ENCODE measurements at regions not wholly inside any gene's neighbourhood (a gene's known extent, or its start where the extent isn't known, plus 50 kb on each side); places are given as distances from the start of the nearest gene placed in this dataset.
A peak's percentile ranks its signal among the peaks of the same experiment; 100 is the strongest.

GRCh38 chr3:193829781-193830180 is 236.8 kb downstream of the OPA1 start:
- DNase-seq = no peak

GRCh38 chr3:193830791-193831191 is 237.8 kb downstream of the OPA1 start:
- no peak for DNase-seq

DNA sequence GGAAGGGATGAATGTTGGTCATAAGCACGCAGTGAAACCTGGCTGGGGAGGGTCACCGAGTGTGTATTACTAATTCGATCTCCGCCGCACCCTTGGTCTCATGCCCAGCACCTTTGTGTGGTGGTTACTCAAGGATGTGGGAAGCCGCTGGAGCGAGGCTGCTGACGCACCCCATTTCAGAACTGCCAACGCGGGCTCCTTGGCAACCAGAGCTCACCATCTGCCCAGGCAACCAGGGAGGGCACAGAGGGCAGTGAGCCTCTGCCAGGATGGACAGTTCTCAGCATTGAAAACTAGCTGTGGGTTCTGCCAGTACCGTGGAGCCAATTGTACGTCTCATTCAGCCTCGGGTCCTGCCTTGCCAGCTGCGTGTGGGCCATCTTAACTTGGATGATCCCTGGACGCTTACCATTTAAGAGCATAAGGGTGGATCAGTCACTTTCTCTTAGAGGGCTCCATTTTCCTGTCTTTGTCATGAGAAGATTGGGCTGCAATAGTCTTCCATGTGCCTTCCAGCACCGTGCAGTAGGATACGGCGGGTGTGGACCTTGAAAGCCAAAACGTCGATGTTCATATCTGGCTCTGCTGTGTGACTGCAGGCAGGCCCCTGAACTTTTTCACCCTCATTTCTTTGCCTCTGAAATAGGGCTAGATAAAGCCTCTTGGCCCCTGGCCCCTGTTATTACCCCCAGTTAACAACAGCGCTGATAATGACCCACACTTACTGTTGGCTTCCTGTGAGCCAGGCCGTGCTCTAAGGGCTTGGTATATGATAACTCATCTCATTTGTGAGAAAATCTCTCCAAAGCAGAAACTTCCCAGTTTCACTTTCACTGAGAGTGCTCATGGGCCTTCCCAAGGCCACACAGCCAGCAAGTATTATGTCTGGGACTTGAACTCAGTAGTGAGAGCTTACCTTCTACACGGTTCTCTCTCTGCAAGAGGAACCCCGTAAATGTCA is 238.8 kb downstream of the OPA1 start:
- DNase-seq = peak; percentile 19

- no peak for DNase-seq
These were observed 239.9 kb downstream of the OPA1 start for GRCh38 chr3:193832833-193833413.

DNA sequence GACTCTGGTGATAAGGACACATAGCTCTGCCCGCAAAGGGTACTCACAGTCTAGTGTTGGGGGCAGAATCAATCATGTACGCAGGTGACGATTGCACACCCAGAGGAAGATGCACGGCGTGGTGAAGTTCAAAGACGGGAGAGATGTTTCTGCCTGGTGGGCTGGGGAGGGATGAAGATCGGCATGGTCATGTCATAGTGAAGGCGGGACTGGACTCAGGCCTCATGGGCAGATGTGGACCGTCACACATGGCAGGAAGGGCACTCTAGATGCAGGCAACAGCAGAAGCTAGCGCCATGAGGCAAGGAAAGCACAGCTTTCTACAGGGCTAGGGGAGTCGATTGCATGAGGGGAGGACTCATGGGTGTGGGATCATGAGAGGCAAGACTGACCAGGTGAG is 240.6 kb downstream of the OPA1 start:
- no peak for DNase-seq

DNA sequence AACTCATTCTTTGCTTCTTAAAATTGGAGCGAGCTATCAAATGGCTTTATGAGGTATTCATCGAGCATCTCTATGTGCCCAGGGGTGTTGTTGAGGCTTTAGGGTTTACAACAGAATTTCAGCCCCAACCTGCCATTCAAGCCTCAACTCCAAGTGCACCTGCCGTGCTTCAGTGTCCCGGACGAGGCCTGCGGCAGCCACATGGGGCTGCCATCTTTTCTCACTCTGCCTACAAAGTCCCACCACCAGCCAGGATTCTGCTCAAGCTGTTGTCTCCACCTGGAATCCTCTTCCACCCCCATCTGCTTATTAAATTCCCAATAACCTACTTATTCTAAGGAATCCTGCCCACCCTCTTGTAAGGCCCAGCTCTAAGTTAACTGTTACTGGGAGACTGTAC is 242.4 kb downstream of the OPA1 start:
- DNase-seq = no peak

DNA sequence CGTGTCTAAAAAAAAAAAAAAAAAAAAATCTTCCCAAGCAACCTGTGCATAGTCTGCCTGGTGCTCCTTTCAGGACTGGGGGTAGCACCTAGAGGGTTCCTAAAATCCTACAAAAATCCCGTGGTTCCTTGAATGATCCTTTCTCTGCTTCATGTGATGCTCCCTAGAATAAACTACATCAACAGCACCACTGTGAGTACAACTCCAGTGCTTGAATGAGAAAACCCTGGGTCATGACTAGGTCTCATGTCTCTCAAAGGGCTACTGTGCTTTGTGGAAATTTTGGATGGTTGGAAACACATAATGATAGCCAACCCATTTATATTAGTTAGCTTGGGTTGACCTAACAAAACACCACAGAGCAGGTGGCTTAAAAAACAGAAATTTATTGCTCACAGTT is 243.5 kb downstream of the OPA1 start:
- no peak for DNase-seq

DNA sequence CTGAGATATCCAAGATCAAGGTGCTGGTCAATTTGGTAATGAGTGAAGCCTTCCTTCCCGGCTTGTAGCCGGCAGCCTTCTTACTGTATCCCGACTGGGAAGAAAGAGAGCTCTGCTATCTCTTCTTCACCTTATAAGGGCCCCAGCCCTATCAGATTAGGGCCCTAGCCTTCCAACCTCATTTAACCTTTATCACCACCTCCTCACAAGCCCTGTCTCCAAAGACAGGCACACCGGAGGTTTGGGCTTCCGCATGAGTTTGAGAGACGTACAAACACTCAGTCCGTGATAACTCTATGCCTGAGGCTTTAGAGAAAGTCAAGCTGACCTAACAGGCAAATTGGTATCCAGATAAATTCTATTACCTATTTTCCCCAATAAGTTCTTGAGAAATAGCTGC is 243.9 kb downstream of the OPA1 start:
- DNase-seq = no peak

GRCh38 chr3:193837347-193837827 is 244.4 kb downstream of the OPA1 start:
- no peak for DNase-seq

DNA sequence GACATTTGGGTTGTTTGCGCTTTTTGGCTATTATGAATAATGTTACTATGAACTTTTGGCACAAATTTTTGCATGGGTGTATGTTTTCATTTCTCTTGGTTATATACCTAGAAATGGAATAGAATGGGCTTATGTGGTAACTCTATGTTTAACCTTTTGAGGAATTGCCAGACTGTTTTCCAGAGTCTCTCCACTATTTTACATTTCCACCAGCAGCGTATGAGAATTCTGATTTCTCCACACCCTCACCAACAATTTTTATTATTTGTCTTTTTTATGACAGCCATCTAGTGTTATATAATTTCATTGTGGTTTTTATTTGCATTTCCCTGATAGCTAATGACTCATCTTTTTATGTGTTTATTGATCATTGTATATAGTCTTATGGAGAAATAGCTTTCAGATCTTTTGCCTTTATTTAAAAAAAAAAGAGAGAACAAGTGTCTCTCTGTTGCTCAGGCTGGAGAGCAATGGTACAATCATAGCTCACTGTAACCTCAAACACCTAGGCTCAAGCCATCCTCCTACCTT is 247.2 kb downstream of the OPA1 start:
- no peak for DNase-seq

DNA sequence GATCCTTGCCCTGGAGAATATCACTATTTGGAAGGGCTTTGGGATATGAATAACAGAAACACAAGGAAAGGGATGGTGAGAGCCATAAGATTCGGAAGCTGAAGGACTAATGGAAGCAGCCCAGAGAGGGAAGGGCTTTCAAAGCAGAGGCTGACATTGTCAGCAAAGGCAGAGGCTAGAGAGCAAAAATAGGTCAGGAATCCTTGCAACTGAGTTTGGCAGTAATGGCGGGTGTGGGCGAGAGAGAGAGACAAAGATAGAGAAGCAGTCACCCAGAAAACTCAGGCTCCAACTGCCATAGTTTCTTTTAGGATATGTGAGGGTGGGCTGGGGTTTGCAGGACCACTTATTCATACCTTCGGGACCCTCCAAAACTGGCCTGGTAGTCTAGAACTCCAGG is 248.6 kb downstream of the OPA1 start:
- DNase-seq = no peak

- peak; percentile 64 for DNase-seq
These were observed 249.2 kb downstream of the OPA1 start for GRCh38 chr3:193842029-193842798.

GRCh38 chr3:193842832-193843473 is 249.9 kb downstream of the OPA1 start:
- no peak for DNase-seq

GRCh38 chr3:193843474-193844301 is 250.7 kb downstream of the OPA1 start:
- no peak for DNase-seq

DNA sequence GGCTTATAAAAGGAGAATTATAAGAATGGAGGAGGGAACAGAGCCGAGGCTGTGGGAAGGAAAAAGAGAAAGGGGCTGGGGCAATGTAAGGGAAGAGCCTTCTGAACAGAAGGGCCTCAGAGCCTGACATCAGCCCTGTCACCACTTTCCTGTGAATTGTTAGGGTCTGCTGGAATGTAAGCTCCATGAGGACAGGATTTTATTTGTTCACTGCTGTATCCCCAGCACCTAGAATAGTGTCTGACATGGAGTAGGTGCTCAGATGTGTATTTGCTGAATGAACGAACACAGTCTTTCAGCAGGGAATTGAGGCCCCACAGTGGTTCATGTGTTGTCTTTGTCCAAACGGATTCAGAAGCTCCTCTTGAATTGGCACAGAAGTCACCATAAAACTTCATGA is 251.5 kb downstream of the OPA1 start:
- DNase-seq = no peak

DNA sequence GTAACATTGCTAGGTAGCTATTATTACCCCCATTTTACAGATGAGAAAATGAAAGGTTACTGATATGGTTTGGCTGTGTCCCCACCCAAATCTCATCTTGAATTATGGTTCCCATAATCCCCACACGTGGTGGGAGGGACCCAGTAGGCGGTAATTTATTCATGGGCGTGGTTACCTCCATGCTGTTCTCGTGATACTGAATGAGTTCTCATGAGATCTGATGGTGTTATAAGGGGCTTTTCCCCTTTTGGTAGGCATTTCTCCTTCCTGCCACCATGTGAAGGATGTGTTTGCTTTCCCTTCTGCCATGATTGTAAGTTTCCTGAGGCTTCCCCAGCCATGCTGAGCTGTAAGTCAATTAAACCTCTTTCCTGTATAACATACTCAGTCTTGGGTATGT is 252.1 kb downstream of the OPA1 start:
- no peak for DNase-seq

GRCh38 chr3:193846569-193846968 is 253.6 kb downstream of the OPA1 start:
- DNase-seq = no peak

GRCh38 chr3:193847402-193847801 is 254.4 kb downstream of the OPA1 start:
- no peak for DNase-seq

GRCh38 chr3:193848547-193848946 is 255.5 kb downstream of the OPA1 start:
- DNase-seq = no peak

GRCh38 chr3:193850084-193850619 is 257.1 kb downstream of the OPA1 start:
- DNase-seq = no peak

DNA sequence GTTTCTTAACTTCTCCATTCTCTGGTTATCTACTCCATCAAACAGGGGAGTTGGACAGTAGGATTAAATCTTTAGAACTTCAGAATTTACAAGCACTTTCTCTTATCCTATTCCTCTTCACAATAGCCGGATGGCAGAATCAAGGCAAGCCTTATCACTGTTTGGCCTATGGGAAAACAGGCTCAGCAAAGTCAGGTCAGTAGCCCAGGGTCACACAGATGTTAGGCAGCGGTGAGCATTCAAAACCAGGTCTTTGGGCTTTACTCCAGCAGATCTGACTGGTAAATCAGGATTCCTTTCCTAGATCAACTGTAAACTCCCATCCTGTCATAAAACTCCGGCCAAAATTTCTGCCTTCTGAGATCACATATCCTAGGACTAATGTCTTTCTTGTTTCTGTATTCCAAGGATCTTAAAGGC is 258.4 kb downstream of the OPA1 start:
- DNase-seq = no peak

Data from CD4-positive, alpha-beta T cell treated with Interleukin-15 for 1 hour (primary cell).